ENCODE measurements at regions not wholly inside any gene's neighbourhood (a gene's known extent, or its start where the extent isn't known, plus 50 kb on each side); places are given as distances from the start of the nearest gene placed in this dataset.

- no peak overlapping the region for H2BK12ac ChIP-seq (ENCODE audit: insufficient read length, low read depth, low read length)
- no peak overlapping the region for H2BK20ac ChIP-seq (ENCODE audit: low read depth, low read length, poor library complexity, severe bottlenecking)
- no peak overlapping the region for H2BK5ac ChIP-seq (ENCODE audit: insufficient read length, low read length)
- DNase-seq, result no peak
- Mint-ChIP-seq H3K27me3 (ENCODE audit: low read depth) (no peaks in the 10 kb centered on the region; the same call in 1 of the 2 replicates), H3K4me1 (no peaks in the 10 kb centered on the region), H3K27ac (peak overlapping the region in 2 of 3 experiments; percentile 23 to 39; a peak in 2 of 7 replicates), H3K4me3 (no peak overlapping the region), H3K9me3 (peaks cover 0 to 3% of the 10 kb centered on the region in 2 experiments; a peak in 1 of 5 replicates), H3K36me3 (ENCODE audit: insufficient read depth in 1 of 3, low read depth in 3 of 3) (peaks cover 0 to 3% (median 0%) of the 10 kb centered on the region in 3 experiments; a peak in 2 of 7 replicates)
- H4K5ac ChIP-seq (ENCODE audit: insufficient read length, low read depth, low read length), result no peak overlapping the region
- no peak overlapping the region for H3K9ac ChIP-seq (ENCODE audit: extremely low read depth, insufficient read length, low read length)
- H2AFZ ChIP-seq (ENCODE audit: low read length), result no peak overlapping the region
- H4K91ac ChIP-seq (ENCODE audit: insufficient read length, low read depth, low read length), result no peak overlapping the region
- no peak overlapping the region for H2BK120ac ChIP-seq (ENCODE audit: low read depth, low read length, poor library complexity, severe bottlenecking)
- no peaks in the 10 kb centered on the region for H3K9me3 ChIP-seq (ENCODE audit: control insufficient read depth, low read depth, low read length)
- no peaks in the 10 kb centered on the region for H3K79me2 ChIP-seq (ENCODE audit: insufficient read depth, low read length)
- no peaks in the 10 kb centered on the region for H3K23me2 ChIP-seq (ENCODE audit: insufficient read length, low read depth, low read length, poor library complexity, severe bottlenecking)
- no peak overlapping the region for H3K14ac ChIP-seq (ENCODE audit: insufficient read depth, low read length)
- TF ChIP-seq CTCF (conservative IDR thresholded peaks at IDR 0.05), result no peak
- no peaks in the 10 kb centered on the region for H3K27me3 ChIP-seq (ENCODE audit: insufficient read depth, low read length)
- no peak overlapping the region for H3K27ac ChIP-seq (ENCODE audit: insufficient read length, low read depth, low read length)
- no CpG with 5 or more reads among the region's 2 CpGs for WGBS (ENCODE audit: extremely low coverage, insufficient read length, low lambda C conversion rate)
- H3K18ac ChIP-seq (ENCODE audit: insufficient read length, low read depth, low read length), result no peak overlapping the region
- no peak overlapping the region for H3K56ac ChIP-seq (ENCODE audit: insufficient read length, low read depth, low read length)
- no peak overlapping the region for H3K4ac ChIP-seq (ENCODE audit: low read depth, low read length)
- H3K23ac ChIP-seq (ENCODE audit: insufficient read length, low read depth, low read length), result no peak overlapping the region
- H3K4me2 ChIP-seq (ENCODE audit: insufficient read depth, insufficient read length, low read length), result no peak overlapping the region
- H3K4me1 ChIP-seq (ENCODE audit: insufficient read depth, low read length), result no peaks in the 10 kb centered on the region
- no peak overlapping the region for H4K8ac ChIP-seq (replicated peaks; ENCODE audit: insufficient read length, low read depth, low read length)
- H2AK5ac ChIP-seq (ENCODE audit: insufficient read length, low read length), result no peak overlapping the region
- H2BK15ac ChIP-seq (ENCODE audit: low read depth, low read length), result no peak overlapping the region
- H3T11ph ChIP-seq (ENCODE audit: low read length), result no peak overlapping the region
- H4K20me1 ChIP-seq (ENCODE audit: control insufficient read depth, insufficient read depth, insufficient read length), result no peaks in the 10 kb centered on the region
- H3K79me1 ChIP-seq (ENCODE audit: insufficient read depth, low read depth, low read length, poor library complexity, severe bottlenecking), result no peaks in the 10 kb centered on the region
Observed at GRCh38 chr13:65032825-65033224, 2197.3 kb downstream of the PCDH9 start.
